DND-41 (cell line): ENCODE measurements at regions not wholly inside any gene's neighbourhood (a gene's known extent, or its start where the extent isn't known, plus 50 kb on each side); places are given as distances from the start of the nearest gene placed in this dataset.

Source experiments
- EZH2 ChIP-seq: IDR thresholded peaks from 3 replicates; pipeline ENCODE4 v1.6.1; 2012; ENCODE audit warnings: borderline replicate concordance, low read depth, mild to moderate bottlenecking, moderate library complexity, low read length, inconsistent platforms; ENCODE audit not compliant: severe bottlenecking
- TF ChIP-seq, protein P1 (sequence below): IDR thresholded peaks from 2 replicates; pipeline ENCODE4 v1.5.1; 2012; ENCODE audit warnings: borderline replicate concordance, low read length, moderate library complexity, mild to moderate bottlenecking; ENCODE audit not compliant: poor library complexity, severe bottlenecking; ENCODE audit errors: extremely low read depth

DNA sequence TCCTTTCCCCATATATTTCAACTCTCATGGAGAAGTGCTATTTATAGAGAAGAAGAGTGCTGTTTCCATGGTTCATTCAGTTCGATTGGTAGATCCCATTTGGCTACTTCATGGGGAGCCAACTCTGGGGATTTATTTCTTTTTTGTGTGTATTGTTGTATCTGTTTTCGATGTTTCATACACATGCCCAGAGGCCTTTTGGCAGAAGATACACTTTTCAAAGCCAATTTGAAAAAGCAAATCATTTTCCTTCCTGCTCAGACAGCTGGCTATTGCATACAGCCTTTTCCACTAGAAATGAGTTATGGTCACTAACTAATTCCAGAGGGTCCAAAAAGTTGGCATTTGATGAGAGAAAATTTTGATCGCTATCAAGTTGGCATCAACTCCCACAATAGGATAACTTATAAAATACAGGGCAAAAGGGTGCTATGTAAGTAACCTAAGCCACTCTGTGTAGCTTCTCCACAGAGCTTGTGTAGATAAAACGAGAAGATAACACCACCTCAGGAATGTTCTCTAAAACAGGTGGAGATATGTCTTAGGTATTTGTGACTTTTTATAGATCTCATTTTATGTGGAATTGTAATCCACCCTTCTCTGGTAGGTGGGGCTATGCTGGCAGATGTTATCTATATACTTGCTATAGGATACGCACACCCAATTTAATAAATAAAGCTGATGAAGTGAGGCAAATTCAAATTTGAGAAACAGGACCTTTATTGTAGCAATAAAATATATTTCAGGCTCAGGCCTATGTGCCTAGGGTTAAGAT, 798.5 kb downstream of the SATB2 start:
- TF ChIP-seq, protein P1, sequence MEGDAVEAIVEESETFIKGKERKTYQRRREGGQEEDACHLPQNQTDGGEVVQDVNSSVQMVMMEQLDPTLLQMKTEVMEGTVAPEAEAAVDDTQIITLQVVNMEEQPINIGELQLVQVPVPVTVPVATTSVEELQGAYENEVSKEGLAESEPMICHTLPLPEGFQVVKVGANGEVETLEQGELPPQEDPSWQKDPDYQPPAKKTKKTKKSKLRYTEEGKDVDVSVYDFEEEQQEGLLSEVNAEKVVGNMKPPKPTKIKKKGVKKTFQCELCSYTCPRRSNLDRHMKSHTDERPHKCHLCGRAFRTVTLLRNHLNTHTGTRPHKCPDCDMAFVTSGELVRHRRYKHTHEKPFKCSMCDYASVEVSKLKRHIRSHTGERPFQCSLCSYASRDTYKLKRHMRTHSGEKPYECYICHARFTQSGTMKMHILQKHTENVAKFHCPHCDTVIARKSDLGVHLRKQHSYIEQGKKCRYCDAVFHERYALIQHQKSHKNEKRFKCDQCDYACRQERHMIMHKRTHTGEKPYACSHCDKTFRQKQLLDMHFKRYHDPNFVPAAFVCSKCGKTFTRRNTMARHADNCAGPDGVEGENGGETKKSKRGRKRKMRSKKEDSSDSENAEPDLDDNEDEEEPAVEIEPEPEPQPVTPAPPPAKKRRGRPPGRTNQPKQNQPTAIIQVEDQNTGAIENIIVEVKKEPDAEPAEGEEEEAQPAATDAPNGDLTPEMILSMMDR, result no peak
- no peak for TF ChIP-seq EZH2
